ENCODE measurements at regions not wholly inside any gene's neighbourhood (a gene's known extent, or its start where the extent isn't known, plus 50 kb on each side); places are given as distances from the start of the nearest gene placed in this dataset.

DNA sequence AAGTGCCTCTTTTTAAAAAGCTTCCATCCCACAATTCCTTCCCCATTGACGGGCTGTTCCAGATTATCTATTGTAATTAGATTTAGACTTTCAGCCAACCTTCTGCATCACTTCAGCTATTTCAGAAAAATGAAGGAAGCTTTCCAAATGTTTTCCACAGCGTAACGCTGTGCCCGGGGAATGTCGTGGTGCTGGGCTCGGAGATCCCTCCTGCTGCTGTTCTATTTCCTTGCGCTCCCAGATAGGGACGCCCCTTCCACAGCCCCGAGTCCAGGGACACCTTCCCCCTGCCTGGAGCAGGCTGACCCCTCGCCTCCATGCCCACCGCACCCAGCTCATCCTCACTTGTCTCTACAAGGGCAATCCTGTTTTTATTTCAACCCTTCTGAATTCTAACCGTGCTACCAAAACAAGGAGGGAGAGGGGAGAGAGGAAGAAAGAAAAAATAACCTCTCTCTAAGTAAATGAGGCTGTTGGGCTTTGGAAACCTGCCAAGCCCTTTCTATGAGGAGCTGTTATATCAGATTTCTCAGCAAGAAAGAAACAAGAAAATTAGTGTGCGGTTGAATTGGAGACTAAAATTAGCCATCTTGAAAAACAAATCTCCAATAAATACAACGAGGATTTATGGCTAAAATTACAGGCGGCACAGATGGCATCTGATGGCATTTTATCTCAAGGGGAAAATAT is 366.9 kb downstream of the BRD1 start:
- WGBS, 2 experiments (ENCODE audit: extremely low coverage in 2 of 2, insufficient read length in 1 of 2), result 7% methylated on average over 3 of the region's 15 CpGs; no CpG with 5 or more reads in 1 of the 2 experiments
- no TSS peak for BruUV-seq (replicated peaks)
- dilution Hi-C loops (cut with HindIII; ENCODE audit: low sequenced_read_pairs, unreplicated experiment), result no loop called here

More for the DNA sequence above, 366.9 kb downstream of the BRD1 start:
- H2BK15ac ChIP-seq (ENCODE audit: low read depth, low read length), result no peak overlapping the region
- no peak overlapping the region for H4K8ac ChIP-seq (ENCODE audit: low read depth in 2 of 2, low read length in 2 of 2)
- no peaks in the 10 kb centered on the region for H3K4me1 ChIP-seq (ENCODE audit: control insufficient read depth, insufficient read depth, low read length)
- H3K9ac ChIP-seq (ENCODE audit: low read depth, low read length), result no peak overlapping the region
- no peak overlapping the region for H2AK5ac ChIP-seq (ENCODE audit: low read depth, low read length)
- ATAC-seq (ENCODE audit: low read depth), result no peak
- no peak overlapping the region for H3K23ac ChIP-seq (ENCODE audit: low read depth, low read length)
- no peak overlapping the region for H3K56ac ChIP-seq (ENCODE audit: extremely low read depth, insufficient read depth, low read length)
- H2AFZ ChIP-seq (replicated peaks; ENCODE audit: low read length, poor library complexity), result no peak overlapping the region
- peaks cover 51% of the 10 kb centered on the region for H3K9me3 ChIP-seq (ENCODE audit: control insufficient read depth, insufficient read depth, low read length)
- no peak overlapping the region for H3K4me3 ChIP-seq (ENCODE audit: insufficient read depth, low read depth, low read length)
- intact Hi-C loops (cut with micrococcal nuclease), result no loop called here
- no peak overlapping the region for H2BK20ac ChIP-seq (ENCODE audit: low read depth, low read length)
- no peaks in the 10 kb centered on the region for H3K36me3 ChIP-seq (ENCODE audit: control insufficient read depth, insufficient read depth, low read length)
- H3K18ac ChIP-seq (ENCODE audit: low read depth, low read length), result no peak overlapping the region
- H3K4me2 ChIP-seq (ENCODE audit: low read depth, low read length), result no peak overlapping the region
- DNase-seq, result no peak
- no peak overlapping the region for H4K5ac ChIP-seq (ENCODE audit: low read depth, low read length)
- H2AK9ac ChIP-seq (replicated peaks; ENCODE audit: low read depth, low read length, poor library complexity), result no peak overlapping the region
- H3K9me1 ChIP-seq (ENCODE audit: insufficient read depth, low read length), result no peaks in the 10 kb centered on the region
- POLR2A ChIA-PET (ENCODE audit: unreplicated experiment), result no interaction called here
- no peak overlapping the region for H2BK5ac ChIP-seq (ENCODE audit: low read depth, low read length, poor library complexity, severe bottlenecking)
- H3K79me1 ChIP-seq (ENCODE audit: low read depth in 1 of 2, low read length in 2 of 2), result no peaks in the 10 kb centered on the region
- in situ Hi-C loops (cut with MboI; ENCODE audit: low sequenced_read_pairs), result no loop called here
- H3K4ac ChIP-seq (ENCODE audit: low read depth, low read length), result no peak overlapping the region
- TF ChIP-seq RAD21 (IDR thresholded peaks at IDR 0.05; ENCODE audit: low read length), result no peak
- TF ChIP-seq RCOR1 (IDR thresholded peaks at IDR 0.05; ENCODE audit: insufficient replicate concordance, low read length), result no peak
- no peak for TF ChIP-seq ELK1 (IDR thresholded peaks at IDR 0.05; ENCODE audit: borderline replicate concordance, low read depth, low read length)
- no peak for TF ChIP-seq MXI1 (IDR thresholded peaks at IDR 0.05; ENCODE audit: borderline replicate concordance, low read depth, low read length)
- no peak for TF ChIP-seq FOS (IDR thresholded peaks at IDR 0.05; ENCODE audit: low read depth, low read length)
- no peak for TF ChIP-seq POLR2A (IDR thresholded peaks at IDR 0.05; ENCODE audit: low read depth, low read length)
- no peak for TF ChIP-seq SMC3 (IDR thresholded peaks at IDR 0.05; ENCODE audit: low read depth, low read length)
- TF ChIP-seq RFX5 (IDR thresholded peaks at IDR 0.05; ENCODE audit: low read depth, low read length), result no peak
- no peak for TF ChIP-seq MAFK (IDR thresholded peaks at IDR 0.05; ENCODE audit: low read depth, low read length)
- no peak for TF ChIP-seq BHLHE40 (IDR thresholded peaks at IDR 0.05; ENCODE audit: low read depth, low read length)
- TF ChIP-seq, protein P1, sequence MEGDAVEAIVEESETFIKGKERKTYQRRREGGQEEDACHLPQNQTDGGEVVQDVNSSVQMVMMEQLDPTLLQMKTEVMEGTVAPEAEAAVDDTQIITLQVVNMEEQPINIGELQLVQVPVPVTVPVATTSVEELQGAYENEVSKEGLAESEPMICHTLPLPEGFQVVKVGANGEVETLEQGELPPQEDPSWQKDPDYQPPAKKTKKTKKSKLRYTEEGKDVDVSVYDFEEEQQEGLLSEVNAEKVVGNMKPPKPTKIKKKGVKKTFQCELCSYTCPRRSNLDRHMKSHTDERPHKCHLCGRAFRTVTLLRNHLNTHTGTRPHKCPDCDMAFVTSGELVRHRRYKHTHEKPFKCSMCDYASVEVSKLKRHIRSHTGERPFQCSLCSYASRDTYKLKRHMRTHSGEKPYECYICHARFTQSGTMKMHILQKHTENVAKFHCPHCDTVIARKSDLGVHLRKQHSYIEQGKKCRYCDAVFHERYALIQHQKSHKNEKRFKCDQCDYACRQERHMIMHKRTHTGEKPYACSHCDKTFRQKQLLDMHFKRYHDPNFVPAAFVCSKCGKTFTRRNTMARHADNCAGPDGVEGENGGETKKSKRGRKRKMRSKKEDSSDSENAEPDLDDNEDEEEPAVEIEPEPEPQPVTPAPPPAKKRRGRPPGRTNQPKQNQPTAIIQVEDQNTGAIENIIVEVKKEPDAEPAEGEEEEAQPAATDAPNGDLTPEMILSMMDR (conservative IDR thresholded peaks at IDR 0.05; ENCODE audit: low read depth, low read length), result no peak
- TF ChIP-seq NFE2L2 (IDR thresholded peaks at IDR 0.05; ENCODE audit: low read depth, low read length), result no peak
- no peak for TF ChIP-seq MAZ (IDR thresholded peaks at IDR 0.05; ENCODE audit: borderline replicate concordance, low read depth, low read length)
- TF ChIP-seq, protein P2, sequence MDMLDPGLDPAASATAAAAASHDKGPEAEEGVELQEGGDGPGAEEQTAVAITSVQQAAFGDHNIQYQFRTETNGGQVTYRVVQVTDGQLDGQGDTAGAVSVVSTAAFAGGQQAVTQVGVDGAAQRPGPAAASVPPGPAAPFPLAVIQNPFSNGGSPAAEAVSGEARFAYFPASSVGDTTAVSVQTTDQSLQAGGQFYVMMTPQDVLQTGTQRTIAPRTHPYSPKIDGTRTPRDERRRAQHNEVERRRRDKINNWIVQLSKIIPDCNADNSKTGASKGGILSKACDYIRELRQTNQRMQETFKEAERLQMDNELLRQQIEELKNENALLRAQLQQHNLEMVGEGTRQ (IDR thresholded peaks at IDR 0.05; ENCODE audit: low read depth, low read length), result no peak
- TF ChIP-seq CHD1 (IDR thresholded peaks at IDR 0.05; ENCODE audit: low read depth, low read length), result no peak
- no peak for TF ChIP-seq CEBPB (IDR thresholded peaks at IDR 0.05; ENCODE audit: low read depth, low read length)
- no peak overlapping the region for H3K14ac ChIP-seq (replicated peaks; ENCODE audit: low read depth, low read length)
- H3K27me3 ChIP-seq (ENCODE audit: control insufficient read depth, insufficient read depth, low read length), result no peaks in the 10 kb centered on the region
- H4K20me1 ChIP-seq (ENCODE audit: insufficient read depth, low read length), result no peaks in the 10 kb centered on the region
- H4K91ac ChIP-seq (ENCODE audit: insufficient read depth, low read depth, low read length), result no peak overlapping the region
- H2BK120ac ChIP-seq (ENCODE audit: low read depth, low read length), result no peak overlapping the region
- H3K27ac ChIP-seq (ENCODE audit: insufficient read depth, low read length), result no peak overlapping the region
- CTCF ChIA-PET, result no interaction called here

Data from IMR-90 (cell line).